ENCODE measurements at regions not wholly inside any gene's neighbourhood (a gene's known extent, or its start where the extent isn't known, plus 50 kb on each side); places are given as distances from the start of the nearest gene placed in this dataset.

GRCh38 chr13:21757763-21758162, 86.9 kb downstream of the FGF9 start:
- TF ChIP-seq CTCF (IDR thresholded peaks at IDR 0.05; ENCODE audit: unreplicated experiment): no peak
- Mint-ChIP-seq H3K36me3 (no peaks in the 10 kb centered on the region), H3K27me3 (ENCODE audit: low read depth) (no peaks in the 10 kb centered on the region), H3K4me3 (no peak overlapping the region), H3K27ac (no peak overlapping the region), H3K4me1 (peaks cover 24% of the 10 kb centered on the region), H3K9me3 (no peaks in the 10 kb centered on the region)
- no peak for DNase-seq (ENCODE audit: low spot score in 2 of 2, unreplicated experiment in 2 of 2)

GRCh38 chr13:21758441-21758840, 87.6 kb downstream of the FGF9 start:
- H3K36me3 Mint-ChIP-seq: no peaks in the 10 kb centered on the region
- no peak overlapping the region for H3K27ac Mint-ChIP-seq
- H3K4me3 Mint-ChIP-seq: no peak overlapping the region
- no peak for TF ChIP-seq CTCF (IDR thresholded peaks at IDR 0.05; ENCODE audit: unreplicated experiment)
- peaks cover 21% of the 10 kb centered on the region for H3K4me1 Mint-ChIP-seq
- H3K27me3 Mint-ChIP-seq (ENCODE audit: low read depth): no peaks in the 10 kb centered on the region
- DNase-seq (ENCODE audit: low spot score in 2 of 2, unreplicated experiment in 2 of 2): no peak
- no peaks in the 10 kb centered on the region for H3K9me3 Mint-ChIP-seq

GRCh38 chr13:21759463-21759862, 88.6 kb downstream of the FGF9 start:
- Mint-ChIP-seq H3K4me3 (no peak overlapping the region), H3K4me1 (peaks cover 19% of the 10 kb centered on the region), H3K9me3 (no peaks in the 10 kb centered on the region), H3K27ac (no peak overlapping the region), H3K27me3 (ENCODE audit: low read depth) (no peaks in the 10 kb centered on the region), H3K36me3 (no peaks in the 10 kb centered on the region)
- DNase-seq (ENCODE audit: low spot score in 2 of 2, unreplicated experiment in 2 of 2): no peak
- TF ChIP-seq CTCF (IDR thresholded peaks at IDR 0.05; ENCODE audit: unreplicated experiment): no peak

- peaks cover 18% of the 10 kb centered on the region for H3K4me1 Mint-ChIP-seq
- no peak for TF ChIP-seq CTCF (IDR thresholded peaks at IDR 0.05; ENCODE audit: unreplicated experiment)
- no peak overlapping the region for H3K27ac Mint-ChIP-seq
- H3K36me3 Mint-ChIP-seq: no peaks in the 10 kb centered on the region
- H3K9me3 Mint-ChIP-seq: no peaks in the 10 kb centered on the region
- no peaks in the 10 kb centered on the region for H3K27me3 Mint-ChIP-seq (ENCODE audit: low read depth)
- no peak for DNase-seq (ENCODE audit: low spot score in 2 of 2, unreplicated experiment in 2 of 2)
- no peak overlapping the region for H3K4me3 Mint-ChIP-seq
Measured at GRCh38 chr13:21759911-21760310, 89.0 kb downstream of the FGF9 start.

GRCh38 chr13:21761770-21762169, 90.9 kb downstream of the FGF9 start:
- no peak for TF ChIP-seq CTCF (IDR thresholded peaks at IDR 0.05; ENCODE audit: unreplicated experiment)
- no peak for DNase-seq (ENCODE audit: low spot score in 2 of 2, unreplicated experiment in 2 of 2)
- no peaks in the 10 kb centered on the region for H3K27me3 Mint-ChIP-seq (ENCODE audit: low read depth)
- peaks cover 7% of the 10 kb centered on the region for H3K4me1 Mint-ChIP-seq
- no peak overlapping the region for H3K4me3 Mint-ChIP-seq
- no peaks in the 10 kb centered on the region for H3K9me3 Mint-ChIP-seq
- no peak overlapping the region for H3K27ac Mint-ChIP-seq
- H3K36me3 Mint-ChIP-seq: no peaks in the 10 kb centered on the region

GRCh38 chr13:21762512-21762911, 91.6 kb downstream of the FGF9 start:
- Mint-ChIP-seq H3K36me3 (no peaks in the 10 kb centered on the region), H3K4me3 (no peak overlapping the region), H3K9me3 (peaks cover under 1% of the 10 kb centered on the region), H3K27ac (no peak overlapping the region), H3K27me3 (ENCODE audit: low read depth) (no peaks in the 10 kb centered on the region), H3K4me1 (peaks cover 7% of the 10 kb centered on the region)
- no peak for DNase-seq (ENCODE audit: low spot score in 2 of 2, unreplicated experiment in 2 of 2)
- no peak for TF ChIP-seq CTCF (IDR thresholded peaks at IDR 0.05; ENCODE audit: unreplicated experiment)

Data from mesothelial cell of epicardium (in vitro differentiated cells).